Pons (tissue), 1 donor: ENCODE measurements at regions not wholly inside any gene's neighbourhood (a gene's known extent, or its start where the extent isn't known, plus 50 kb on each side); places are given as distances from the start of the nearest gene placed in this dataset.

Experiments
- DNase-seq: peaks from one replicate; pipeline ENCODE4 v3.0.0-alpha.2; 2016; ENCODE audit warnings: low spot score

GRCh38 chr10:131774681-131775085 is 126.1 kb upstream of the PPP2R2D start:
- DNase-seq: no peak

- DNase-seq: no peak
Measured at GRCh38 chr10:131775433-131775832, 125.4 kb upstream of the PPP2R2D start.

GRCh38 chr10:131775833-131776232 is 125.0 kb upstream of the PPP2R2D start:
- no peak for DNase-seq

- no peak for DNase-seq
Measured at GRCh38 chr10:131776496-131776895, 124.3 kb upstream of the PPP2R2D start.

- DNase-seq: no peak
Measured at GRCh38 chr10:131777162-131777561, 123.6 kb upstream of the PPP2R2D start.

GRCh38 chr10:131777921-131778320 is 122.9 kb upstream of the PPP2R2D start:
- no peak for DNase-seq

GRCh38 chr10:131778385-131778784 is 122.4 kb upstream of the PPP2R2D start:
- DNase-seq: no peak

- no peak for DNase-seq
Measured at GRCh38 chr10:131778842-131779241, 122.0 kb upstream of the PPP2R2D start.

- DNase-seq: no peak
Measured at GRCh38 chr10:131779661-131780394, 121.0 kb upstream of the PPP2R2D start.

- no peak for DNase-seq
Measured at GRCh38 chr10:131781076-131781475, 119.7 kb upstream of the PPP2R2D start.

- DNase-seq: no peak
Measured at GRCh38 chr10:131781791-131782190, 119.0 kb upstream of the PPP2R2D start.

GRCh38 chr10:131784363-131785120 is 116.3 kb upstream of the PPP2R2D start:
- no peak for DNase-seq

- DNase-seq: no peak
Measured at GRCh38 chr10:131785121-131785460, 115.7 kb upstream of the PPP2R2D start.

GRCh38 chr10:131786756-131787605 is 113.8 kb upstream of the PPP2R2D start:
- DNase-seq: peak; percentile 53

- DNase-seq: no peak
Measured at GRCh38 chr10:131787961-131788360, 112.8 kb upstream of the PPP2R2D start.

- DNase-seq: no peak
Measured at GRCh38 chr10:131788386-131788785, 112.4 kb upstream of the PPP2R2D start.

- DNase-seq: no peak
Measured at GRCh38 chr10:131789516-131789915, 111.3 kb upstream of the PPP2R2D start.

- no peak for DNase-seq
Measured at GRCh38 chr10:131790021-131790420, 110.8 kb upstream of the PPP2R2D start.

GRCh38 chr10:131792011-131792651 is 108.7 kb upstream of the PPP2R2D start:
- DNase-seq: no peak

GRCh38 chr10:131792809-131793208 is 108.0 kb upstream of the PPP2R2D start:
- no peak for DNase-seq

- no peak for DNase-seq
Measured at GRCh38 chr10:131795761-131796160, 105.0 kb upstream of the PPP2R2D start.

- DNase-seq: no peak
Measured at GRCh38 chr10:131797626-131798025, 103.2 kb upstream of the PPP2R2D start.
